ENCODE measurements at regions not wholly inside any gene's neighbourhood (a gene's known extent, or its start where the extent isn't known, plus 50 kb on each side); places are given as distances from the start of the nearest gene placed in this dataset.
"Not testable (repeated sequence)": the region's sequence is repeated elsewhere in the genome, so short reads cannot be mapped to it uniquely, and the experiment has no call there.

DNA sequence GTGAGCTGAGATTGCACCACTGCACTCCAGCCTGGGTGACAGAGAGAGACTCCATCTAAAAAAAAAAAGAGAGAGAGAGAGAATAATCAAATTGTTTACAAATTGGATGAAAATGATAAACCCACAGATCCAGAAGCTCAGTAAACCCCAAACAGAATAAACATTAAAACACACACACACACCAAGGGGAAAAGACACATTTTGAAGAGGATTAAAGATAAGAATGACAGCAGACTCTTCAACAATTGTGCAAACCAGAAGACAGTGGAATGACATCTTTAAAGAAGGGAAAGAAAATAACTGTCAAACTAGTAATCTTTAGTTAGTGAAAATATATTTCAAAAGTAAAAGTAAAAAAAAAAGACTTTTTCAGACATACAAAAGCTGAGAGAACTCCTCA lies 64.4 kb upstream of the RPL38 start:
- no peak for DNase-seq (ENCODE audit: low read depth)

DNA sequence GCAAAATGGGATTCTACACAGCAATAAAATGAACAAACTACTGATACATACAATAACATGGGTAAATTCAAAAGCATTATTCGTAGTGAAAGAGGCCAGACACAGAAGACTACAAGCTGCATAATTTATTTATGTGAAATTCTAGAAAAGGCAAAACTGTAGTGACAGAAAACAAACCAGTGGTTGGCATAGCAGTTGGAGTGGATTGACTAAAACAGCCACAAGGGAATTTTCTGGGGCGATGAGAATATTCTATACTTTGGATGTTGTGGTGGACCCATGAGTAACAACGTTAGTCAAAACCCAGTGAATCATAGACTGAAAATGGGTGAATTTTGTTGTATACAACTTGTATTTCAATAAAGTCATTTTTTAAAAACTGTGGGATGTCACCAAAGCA lies 63.2 kb upstream of the RPL38 start:
- no peak for DNase-seq (ENCODE audit: low read depth)

DNA sequence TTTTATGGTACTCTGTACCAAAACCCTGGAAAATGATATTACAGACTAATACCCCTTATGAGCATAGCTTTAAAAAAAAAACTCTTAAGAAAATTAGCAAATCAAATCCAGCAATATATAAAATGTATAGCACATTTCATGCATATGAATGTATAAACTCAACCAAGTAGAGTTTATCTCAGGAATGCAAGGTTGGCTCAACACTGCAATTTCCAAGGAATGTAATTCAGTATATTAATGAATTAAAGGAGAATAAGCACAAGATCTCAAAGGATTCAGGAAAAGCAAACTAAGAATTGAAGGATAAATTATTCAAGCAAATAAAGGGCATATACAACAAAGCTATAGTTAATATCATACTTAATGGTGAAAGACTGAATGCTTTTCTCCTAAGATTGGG lies 61.9 kb upstream of the RPL38 start:
- no peak for DNase-seq (ENCODE audit: low read depth)

DNA sequence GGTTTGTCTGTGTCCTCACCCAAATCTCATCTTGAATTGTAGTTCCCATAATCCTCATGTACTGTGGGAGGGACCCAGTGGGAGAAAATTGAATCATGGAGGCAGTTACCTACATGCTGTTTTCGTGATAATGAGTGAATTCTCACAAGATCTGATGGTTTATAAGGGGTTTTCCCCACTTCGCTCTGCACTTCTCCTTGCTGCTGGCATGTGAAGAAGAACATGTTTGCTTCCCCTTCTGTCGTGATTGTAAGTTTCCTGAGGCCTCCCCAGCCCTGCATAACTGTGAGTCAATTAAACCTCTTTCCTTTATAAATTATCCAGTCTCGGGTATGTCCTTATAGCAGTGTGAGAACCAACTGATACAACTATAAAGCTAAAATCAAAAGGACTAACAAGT lies 60.2 kb upstream of the RPL38 start:
- not testable (repeated sequence) for DNase-seq (ENCODE audit: low read depth)

DNA sequence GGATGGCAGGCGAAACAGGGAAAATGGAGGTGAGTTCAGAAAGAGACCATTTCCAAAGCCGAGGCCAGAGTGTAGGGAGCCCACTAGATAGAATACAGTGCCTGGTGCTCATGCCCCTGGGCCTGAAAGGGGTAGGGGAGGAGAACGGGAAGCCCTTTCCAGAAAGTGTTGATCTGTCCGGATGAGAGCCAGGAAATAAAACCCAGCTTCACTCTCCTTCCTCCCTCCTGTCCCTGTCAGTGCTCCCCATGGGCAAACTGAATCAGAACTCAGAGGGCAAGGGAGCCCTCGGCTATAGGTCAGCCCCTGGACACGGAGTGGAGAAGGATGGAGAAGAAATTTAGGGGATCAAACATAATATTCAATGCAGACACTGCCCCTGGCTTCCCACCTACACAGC lies 57.7 kb upstream of the RPL38 start:
- no peak for DNase-seq (ENCODE audit: low read depth)

DNA sequence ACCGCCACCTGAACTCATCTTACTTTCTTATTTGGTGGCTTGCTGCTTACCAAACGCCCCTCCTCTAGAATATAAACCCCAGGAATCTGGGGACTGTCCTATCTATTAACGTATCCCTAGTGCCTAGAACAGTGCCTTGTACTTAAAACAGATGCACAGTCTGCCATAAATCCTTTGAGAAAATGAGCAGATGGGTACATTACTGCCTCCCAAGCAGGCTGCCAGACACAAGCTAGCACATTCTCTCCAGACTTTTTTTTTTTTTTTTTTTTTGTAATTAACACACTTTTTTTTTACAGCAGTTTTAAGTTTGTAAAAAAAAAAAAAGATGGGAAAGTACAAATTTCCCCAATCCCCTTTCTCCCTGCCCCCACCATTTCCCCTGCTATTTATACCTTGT lies 57.3 kb upstream of the RPL38 start:
- no peak for DNase-seq (ENCODE audit: low read depth)

DNA sequence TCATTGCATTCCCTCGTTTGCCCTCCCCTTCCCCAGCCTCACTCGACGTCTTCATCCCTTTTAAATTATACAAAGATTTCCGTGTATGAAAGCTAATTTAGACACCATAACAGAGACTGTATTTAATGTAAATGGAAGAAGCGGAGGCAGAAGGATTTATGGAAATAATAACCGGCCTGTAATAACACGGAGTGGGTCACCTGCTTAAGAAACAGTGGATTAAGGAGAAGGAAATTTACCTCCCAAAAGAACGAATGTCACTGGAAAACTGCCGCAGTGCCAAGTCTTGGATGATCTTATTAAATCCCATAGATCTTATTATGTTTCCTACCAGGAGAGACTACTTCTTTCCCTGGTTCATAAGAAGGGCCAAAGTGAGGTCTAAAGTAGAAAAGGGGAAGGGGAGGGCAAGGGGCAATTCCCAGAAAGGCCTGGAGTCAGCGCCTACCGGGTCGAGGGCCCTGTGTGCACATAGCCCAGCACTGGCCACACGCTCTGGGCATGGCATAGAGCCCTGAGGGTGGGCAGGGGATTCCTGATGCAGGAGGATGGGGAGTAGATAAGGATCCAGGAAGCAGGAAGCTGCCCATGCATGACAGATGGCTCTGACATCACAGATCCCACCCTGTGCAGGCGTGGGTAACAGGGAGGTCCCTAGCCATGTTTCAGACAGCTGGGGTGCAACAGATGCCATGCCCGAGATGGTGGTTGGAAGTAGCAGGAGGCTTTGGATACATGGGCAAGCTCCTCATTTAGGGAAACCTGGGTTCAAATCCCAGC lies 56.2 kb upstream of the RPL38 start:
- no peak for DNase-seq (ENCODE audit: low read depth)

DNA sequence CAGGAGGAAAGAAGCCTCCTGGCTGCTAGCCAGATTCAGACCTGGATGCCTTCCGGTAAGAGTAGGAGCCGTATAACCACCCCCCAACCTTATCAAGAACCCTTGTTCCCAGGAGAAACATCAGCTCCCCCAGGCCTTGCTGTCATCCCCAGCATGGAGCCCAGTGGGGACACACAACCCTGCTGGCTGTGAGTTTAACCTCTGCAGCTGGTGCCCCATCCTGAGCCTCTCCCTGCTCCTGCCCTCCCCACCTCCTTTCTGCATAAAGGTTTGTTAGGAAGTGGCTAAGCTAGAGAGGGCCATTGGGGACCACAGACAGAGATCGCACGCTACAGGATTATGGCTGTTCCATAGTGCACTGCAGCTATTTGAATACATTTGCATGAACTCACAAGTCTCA lies 55.5 kb upstream of the RPL38 start:
- no peak for DNase-seq (ENCODE audit: low read depth)

DNA sequence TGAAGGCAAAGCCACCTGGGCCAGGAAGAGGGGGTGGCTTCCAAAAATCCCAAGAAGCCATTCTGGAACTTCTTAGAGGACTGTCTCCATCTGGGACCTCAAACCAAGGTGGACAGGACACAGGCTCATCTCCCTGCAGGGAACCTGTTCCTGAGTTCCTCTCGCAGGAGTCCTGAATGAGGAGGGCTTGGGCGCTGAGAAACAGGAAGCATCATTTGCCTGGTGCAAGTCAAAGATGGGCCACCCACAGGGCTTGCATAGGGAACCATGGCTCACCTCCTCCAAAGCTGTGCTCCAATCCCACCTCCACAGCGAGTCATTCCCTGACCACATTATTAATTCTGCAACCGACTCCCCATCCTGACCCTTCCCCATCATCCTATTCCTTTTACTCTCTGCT lies 55.0 kb upstream of the RPL38 start:
- no peak for DNase-seq (ENCODE audit: low read depth)

DNA sequence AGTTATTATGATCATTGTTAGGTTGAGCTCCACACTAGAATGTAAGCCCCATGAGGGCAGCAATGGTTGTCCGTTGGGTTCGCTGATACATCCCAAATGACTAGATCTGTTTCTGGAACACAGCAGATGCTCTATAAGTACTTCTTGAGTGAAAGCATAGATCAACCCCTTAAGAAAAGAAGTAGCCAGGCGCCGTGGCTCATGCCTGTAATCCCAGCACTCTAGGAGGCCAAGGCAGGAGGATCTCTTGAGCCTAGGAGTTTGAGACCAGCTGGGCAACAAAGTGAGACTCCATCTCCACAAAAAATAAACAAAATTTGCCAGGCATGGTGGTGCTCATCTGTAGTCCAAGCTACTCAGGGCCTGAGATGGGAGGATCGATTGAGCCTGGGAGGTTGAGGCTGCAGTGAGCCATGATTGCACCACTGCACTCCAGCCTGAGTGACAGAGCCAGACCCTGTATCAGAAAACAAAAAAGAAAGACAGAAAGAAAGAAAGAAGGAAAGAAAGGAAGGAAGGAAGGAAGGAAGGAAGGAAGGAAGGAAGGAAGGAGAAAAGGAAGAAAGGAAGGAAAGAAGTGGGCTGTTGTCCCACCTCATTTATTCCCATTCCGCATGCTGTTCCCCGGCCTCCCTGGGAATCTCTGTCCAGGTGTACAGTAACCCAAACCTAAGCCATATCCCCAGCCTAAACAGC lies 54.4 kb upstream of the RPL38 start:
- DNase-seq (ENCODE audit: low read depth): no peak

DNA sequence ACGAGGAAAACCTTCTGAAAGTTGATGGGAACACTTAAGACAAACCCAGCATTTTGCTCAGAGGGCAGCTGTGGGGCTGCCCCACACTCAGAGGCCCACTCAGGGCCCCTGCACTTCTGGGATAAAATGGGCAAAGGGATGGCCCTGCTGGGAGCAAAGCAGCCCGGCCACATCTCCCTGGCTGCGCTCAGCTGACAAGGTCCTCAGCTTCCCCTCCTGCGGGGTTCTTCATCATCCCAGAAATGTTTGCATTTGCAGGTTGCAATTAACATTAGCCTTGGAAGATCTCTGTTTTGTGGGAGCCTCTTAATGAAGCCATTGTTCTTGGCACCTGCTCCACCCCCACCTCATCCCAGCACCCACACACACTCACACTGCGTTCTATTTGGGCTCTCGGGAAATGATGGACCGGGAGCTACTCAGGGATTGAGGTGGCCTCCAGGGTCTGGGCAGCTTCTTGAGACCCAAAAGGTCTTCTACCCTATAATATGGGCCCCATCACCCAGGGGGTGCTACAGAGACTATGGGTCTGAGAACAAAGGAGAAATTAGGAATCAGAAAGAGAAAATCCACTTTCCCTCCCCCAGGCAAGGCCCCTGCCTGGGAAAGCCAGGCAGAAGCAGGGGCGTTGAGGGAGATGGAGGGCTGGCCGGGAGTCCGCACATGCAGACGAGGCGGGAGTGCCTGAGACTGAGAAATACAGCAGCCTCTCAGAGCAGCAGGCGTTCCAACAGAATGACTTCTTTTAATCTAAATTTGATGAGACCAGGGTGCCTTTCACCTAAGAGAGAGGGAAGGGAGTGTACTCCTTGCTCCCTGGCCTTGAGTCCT lies 53.7 kb upstream of the RPL38 start:
- DNase-seq (ENCODE audit: low read depth): no peak

DNA sequence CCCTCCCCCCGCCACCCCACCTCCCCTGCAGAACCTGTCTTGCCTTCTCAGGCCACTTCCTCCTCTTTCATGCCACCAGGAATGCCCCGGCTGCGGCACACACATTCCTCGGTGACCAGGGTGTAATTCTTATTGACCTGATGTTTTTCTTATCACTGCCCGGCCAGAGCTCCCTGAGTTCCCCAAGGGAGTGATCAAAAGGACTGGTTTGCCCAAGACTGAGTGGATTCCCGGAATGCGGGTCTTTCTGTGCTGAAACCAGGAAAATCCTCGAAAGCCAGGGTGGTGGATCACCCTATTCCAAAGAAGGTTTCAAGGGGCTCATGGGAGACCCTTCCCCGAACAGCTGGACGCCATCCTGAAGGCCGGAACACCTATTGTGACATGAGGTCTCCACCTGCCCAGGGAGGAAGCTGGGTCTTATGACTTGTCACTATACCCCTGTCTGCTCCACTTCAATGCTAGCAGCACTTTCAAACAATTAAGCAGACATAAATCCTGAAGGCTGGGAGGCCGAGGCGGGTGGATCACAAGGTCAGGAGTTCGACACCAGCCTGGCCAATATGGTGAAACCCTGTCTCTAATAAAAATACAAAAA lies 53.0 kb upstream of the RPL38 start:
- DNase-seq (ENCODE audit: low read depth): no peak

DNA sequence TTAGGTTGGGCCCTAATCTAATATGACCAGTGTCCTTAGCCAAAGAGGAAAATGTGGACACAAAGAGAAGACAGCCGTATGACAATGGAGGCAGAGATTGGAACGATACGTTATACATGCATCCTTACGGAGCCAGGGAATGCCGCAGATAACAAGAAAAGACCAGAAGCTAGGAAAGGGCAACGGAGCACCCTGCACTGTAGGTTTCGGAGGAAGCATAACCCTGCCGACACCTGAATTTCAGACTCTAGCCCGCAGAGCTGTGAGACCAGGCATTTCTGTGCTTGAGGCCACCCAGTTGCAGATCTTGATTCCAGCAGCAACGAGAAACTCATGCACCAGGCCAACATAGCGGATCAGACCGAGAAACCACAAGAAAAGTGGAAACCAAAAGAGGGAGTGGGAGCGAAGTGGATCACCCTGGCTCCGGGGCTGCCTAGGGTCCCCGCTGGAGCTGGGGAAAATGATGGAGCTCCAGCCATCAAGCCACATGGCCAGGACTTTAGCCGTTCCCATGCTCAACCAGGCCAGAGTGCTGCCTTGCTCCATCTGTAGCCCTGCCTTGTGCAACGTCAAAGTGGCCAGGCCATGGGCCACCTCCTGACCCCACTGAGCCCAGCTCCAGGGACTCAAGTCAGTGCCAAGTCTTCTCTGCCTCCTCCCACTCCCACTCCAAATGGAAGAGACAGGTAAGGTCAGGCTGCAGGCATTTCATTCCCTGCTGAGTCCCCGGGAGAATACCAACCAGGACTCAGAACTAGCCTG lies 51.7 kb upstream of the RPL38 start:
- no peak for DNase-seq (ENCODE audit: low read depth)

DNA sequence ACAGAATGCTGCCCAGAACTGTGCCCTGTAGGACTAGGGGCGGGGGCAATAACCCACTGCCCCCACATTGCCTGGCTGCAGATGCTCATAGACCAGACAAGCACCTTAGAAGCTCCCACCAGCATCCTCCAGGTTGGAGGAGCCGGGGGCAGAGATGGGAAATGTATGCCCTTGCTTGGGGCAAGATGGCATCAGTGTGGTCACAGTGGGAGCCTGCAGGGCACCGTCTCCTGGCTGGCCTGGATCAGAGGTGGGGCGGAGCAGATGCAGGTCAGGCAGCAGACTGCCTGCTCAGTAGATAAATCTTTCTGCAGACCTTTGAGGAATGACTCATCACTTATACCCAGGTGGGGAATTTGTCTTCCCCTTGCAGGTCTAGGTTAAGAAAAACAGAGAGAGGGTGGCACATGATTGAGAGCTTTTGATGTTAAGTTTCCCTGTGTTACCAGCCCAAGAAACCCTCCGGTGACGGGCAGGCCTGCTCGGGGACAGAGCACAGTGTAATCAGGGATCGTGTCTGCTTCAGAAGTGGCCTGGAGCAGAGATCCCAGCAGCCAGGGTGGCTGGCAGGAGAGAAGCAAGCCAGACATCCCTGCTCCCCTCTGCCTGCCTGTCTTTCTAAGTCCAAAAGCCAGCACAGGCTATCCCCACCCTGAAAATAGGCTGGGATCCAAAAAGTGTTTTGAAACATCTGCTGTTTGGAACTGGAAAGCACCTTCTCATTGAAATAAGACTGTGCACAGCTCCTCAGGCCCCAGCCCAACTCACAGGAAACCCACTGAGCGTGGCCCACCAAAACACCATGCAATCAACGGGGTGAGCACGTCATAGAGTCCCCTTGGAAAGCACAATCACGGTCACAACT lies 50.7 kb upstream of the RPL38 start:
- DNase-seq (ENCODE audit: low read depth): no peak

DNA sequence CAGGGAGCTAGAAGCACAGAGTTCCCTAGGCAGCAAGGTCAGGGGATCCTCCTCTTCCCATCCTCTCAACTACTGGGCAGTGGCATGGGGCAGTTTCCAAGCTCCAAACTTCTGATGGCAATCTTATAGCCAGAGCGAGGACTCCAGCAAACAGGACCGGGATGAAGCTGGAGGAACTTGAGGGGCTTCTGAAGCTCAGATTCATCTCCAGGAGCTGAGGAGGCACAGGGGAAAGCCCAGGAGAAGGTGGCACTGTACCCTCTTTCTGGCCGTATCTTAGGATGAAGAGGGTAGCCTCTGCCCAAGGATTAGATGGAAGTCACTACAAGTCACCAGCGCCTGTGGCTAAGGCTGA lies 50.0 kb upstream of the RPL38 start:
- no peak for DNase-seq (ENCODE audit: low read depth)
